ENCODE measurements at regions not wholly inside any gene's neighbourhood (a gene's known extent, or its start where the extent isn't known, plus 50 kb on each side); places are given as distances from the start of the nearest gene placed in this dataset.

- intact Hi-C loops (cut with DNase I): no loop called here
- H3K27me3 ChIP-seq: no peaks in the 10 kb centered on the region
- peaks cover 0 to 9% of the 10 kb centered on the region in 2 donors for H3K4me1 ChIP-seq
- TF ChIP-seq POLR2A (IDR thresholded peaks at IDR 0.05) (no peak), CTCF (IDR thresholded peaks at IDR 0.05) (no peak)
- H3K9me3 ChIP-seq: no peaks in the 10 kb centered on the region
- H3K36me3 ChIP-seq: no peaks in the 10 kb centered on the region
- H3K4me3 ChIP-seq (replicated peaks in 1 of 3): no peak overlapping the region
- no peak overlapping the region for H3K27ac ChIP-seq
- no peak for DNase-seq
Observed at GRCh38 chr3:124625074-124625473, 105.2 kb upstream of the UMPS start.

DNA sequence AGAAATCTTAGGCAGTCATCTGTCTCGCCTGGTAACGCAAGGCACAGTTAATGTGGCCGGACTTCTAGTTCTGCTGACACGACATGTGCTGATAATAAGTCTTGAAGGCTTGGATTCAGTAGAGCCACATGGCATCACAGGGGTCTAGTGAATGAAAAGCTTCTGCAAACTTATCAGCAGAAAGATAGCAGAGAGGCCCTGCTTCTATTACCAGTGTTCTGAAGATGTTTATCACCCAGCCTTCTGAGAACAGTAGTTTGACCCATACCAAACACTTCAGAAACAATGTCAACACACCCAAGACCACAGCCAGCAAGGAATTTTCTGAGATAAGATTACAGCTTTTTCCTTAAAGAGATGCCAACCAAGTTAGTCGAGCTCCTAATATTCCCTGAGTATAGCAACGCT, 102.7 kb upstream of the UMPS start:
- H3K9me3 ChIP-seq: no peaks in the 10 kb centered on the region
- H3K27me3 ChIP-seq: no peaks in the 10 kb centered on the region
- H3K27ac ChIP-seq: no peak overlapping the region
- no peak for TF ChIP-seq POLR2A (IDR thresholded peaks at IDR 0.05)
- TF ChIP-seq CTCF (IDR thresholded peaks at IDR 0.05): no peak
- intact Hi-C loops (cut with DNase I): no loop called here
- no peak for DNase-seq
- H3K4me3 ChIP-seq (replicated peaks in 1 of 3): no peak overlapping the region
- WGBS, 2 donors: 75 to 79% methylated on average over 6 of the region's 6 CpGs
- H3K4me1 ChIP-seq: no peaks in the 10 kb centered on the region
- H3K36me3 ChIP-seq: no peaks in the 10 kb centered on the region

- Histone ChIP-seq H3K27ac (no peak overlapping the region), H3K9me3 (no peaks in the 10 kb centered on the region), H3K4me3 (replicated peaks in 1 of 3) (no peak overlapping the region), H3K27me3 (no peaks in the 10 kb centered on the region), H3K36me3 (no peaks in the 10 kb centered on the region), H3K4me1 (no peaks in the 10 kb centered on the region)
- 73 to 87% methylated on average over 4 of the region's 4 CpGs for WGBS, 2 donors
- intact Hi-C loops (cut with DNase I): no loop called here
- no peak for DNase-seq
- TF ChIP-seq CTCF (IDR thresholded peaks at IDR 0.05) (no peak), POLR2A (IDR thresholded peaks at IDR 0.05) (no peak)
Observed at GRCh38 chr3:124628863-124629262, 101.4 kb upstream of the UMPS start.

DNA sequence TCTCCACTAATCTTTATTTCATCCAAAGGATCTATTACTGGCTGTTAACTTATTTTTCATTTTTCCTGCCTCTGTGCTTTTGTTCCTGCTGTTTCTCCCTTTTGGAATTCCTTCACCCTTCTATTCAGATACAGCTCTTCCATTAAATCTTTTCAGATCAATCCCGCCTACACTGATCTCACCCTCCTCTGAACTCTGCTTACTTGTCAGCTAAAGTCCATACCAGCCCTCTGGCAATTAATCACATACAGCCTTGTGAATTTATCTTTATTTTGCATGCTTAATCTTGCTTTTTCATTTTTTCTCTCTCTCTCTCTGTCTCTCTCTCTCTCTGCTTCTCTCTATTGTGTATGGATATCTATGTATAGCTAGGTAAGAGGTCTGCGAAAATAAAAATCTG, 100.8 kb upstream of the UMPS start:
- Histone ChIP-seq H3K36me3 (no peaks in the 10 kb centered on the region), H3K4me1 (no peaks in the 10 kb centered on the region), H3K27ac (no peak overlapping the region), H3K27me3 (no peaks in the 10 kb centered on the region), H3K4me3 (replicated peaks in 1 of 3) (no peak overlapping the region), H3K9me3 (no peaks in the 10 kb centered on the region)
- intact Hi-C loops (cut with DNase I): no loop called here
- no peak for TF ChIP-seq POLR2A (IDR thresholded peaks at IDR 0.05)
- no peak for TF ChIP-seq CTCF (IDR thresholded peaks at IDR 0.05)
- DNase-seq: no peak
- WGBS, 2 donors: 96 to 98% methylated on average over 2 of the region's 2 CpGs

GRCh38 chr3:124630960-124631359, 99.3 kb upstream of the UMPS start:
- intact Hi-C loops (cut with DNase I): no loop called here
- H3K27ac ChIP-seq: no peak overlapping the region
- no peaks in the 10 kb centered on the region for H3K9me3 ChIP-seq
- no peak overlapping the region for H3K4me3 ChIP-seq (replicated peaks in 1 of 3)
- no peaks in the 10 kb centered on the region for H3K4me1 ChIP-seq
- DNase-seq: no peak
- WGBS, 2 donors: 95 to 96% methylated on average over 5 of the region's 5 CpGs
- no peaks in the 10 kb centered on the region for H3K36me3 ChIP-seq
- TF ChIP-seq POLR2A (IDR thresholded peaks at IDR 0.05) (no peak), CTCF (IDR thresholded peaks at IDR 0.05) (no peak)
- H3K27me3 ChIP-seq: no peaks in the 10 kb centered on the region

Measured in thyroid gland (tissue), 4 donors.